HG02970 (cell line): ENCODE measurements at regions not wholly inside any gene's neighbourhood (a gene's known extent, or its start where the extent isn't known, plus 50 kb on each side); places are given as distances from the start of the nearest gene placed in this dataset.
"Not testable (repeated sequence)": the region's sequence is repeated elsewhere in the genome, so short reads cannot be mapped to it uniquely, and the experiment has no call there.

Source experiments
- ATAC-seq: cut with Tn5 transposase; IDR thresholded peaks from one replicate; pipeline ENCODE4 v1.9.1; 2021; ENCODE audit warnings: mild to moderate bottlenecking, moderate library complexity, moderate number of reproducible peaks; ENCODE audit not compliant: unreplicated experiment, low FRiP score

GRCh38 chr13:104987621-104988020 lies 1547.8 kb downstream of the EFNB2 start:
- ATAC-seq, result no peak

GRCh38 chr13:104984296-104984818 lies 1551.1 kb downstream of the EFNB2 start:
- ATAC-seq, result peak; percentile 71

- no peak for ATAC-seq
These were observed 1551.9 kb downstream of the EFNB2 start for GRCh38 chr13:104983601-104984000.

GRCh38 chr13:104980586-104980985 lies 1554.9 kb downstream of the EFNB2 start:
- ATAC-seq, result no peak

GRCh38 chr13:104979281-104980030 lies 1556.0 kb downstream of the EFNB2 start:
- no peak for ATAC-seq

- ATAC-seq, result no peak
These were observed 1558.5 kb downstream of the EFNB2 start for GRCh38 chr13:104976986-104977385.

- no peak for ATAC-seq
These were observed 1560.2 kb downstream of the EFNB2 start for GRCh38 chr13:104975272-104975671.

GRCh38 chr13:104968876-104969275 lies 1566.6 kb downstream of the EFNB2 start:
- ATAC-seq, result no peak

GRCh38 chr13:104967836-104968630 lies 1567.4 kb downstream of the EFNB2 start:
- ATAC-seq, result no peak

GRCh38 chr13:104967376-104967775 lies 1568.1 kb downstream of the EFNB2 start:
- ATAC-seq, result no peak

- no peak for ATAC-seq
These were observed 1573.1 kb downstream of the EFNB2 start for GRCh38 chr13:104962411-104962810.

- ATAC-seq, result no peak
These were observed 1574.2 kb downstream of the EFNB2 start for GRCh38 chr13:104961246-104961645.

GRCh38 chr13:104954210-104954609 lies 1581.3 kb downstream of the EFNB2 start:
- ATAC-seq, result no peak

- no peak for ATAC-seq
These were observed 1581.9 kb downstream of the EFNB2 start for GRCh38 chr13:104953588-104953987.

GRCh38 chr13:104949840-104950740 lies 1585.4 kb downstream of the EFNB2 start:
- ATAC-seq, result no peak

- ATAC-seq, result no peak
These were observed 1591.3 kb downstream of the EFNB2 start for GRCh38 chr13:104944176-104944575.

GRCh38 chr13:104943331-104943730 lies 1592.1 kb downstream of the EFNB2 start:
- no peak for ATAC-seq

- ATAC-seq, result no peak
These were observed 1597.6 kb downstream of the EFNB2 start for GRCh38 chr13:104937881-104938280.

GRCh38 chr13:104936304-104936703 lies 1599.2 kb downstream of the EFNB2 start:
- no peak for ATAC-seq

- ATAC-seq, result not testable (repeated sequence)
These were observed 1614.9 kb downstream of the EFNB2 start for GRCh38 chr13:104920513-104920912.
